ENCODE measurements at regions not wholly inside any gene's neighbourhood (a gene's known extent, or its start where the extent isn't known, plus 50 kb on each side); places are given as distances from the start of the nearest gene placed in this dataset.

- Histone ChIP-seq H2BK15ac (ENCODE audit: low read length) (no peak overlapping the region), H2BK12ac (ENCODE audit: low read length) (peak overlapping the region; percentile 77), H4K8ac (ENCODE audit: low read depth, low read length) (no peak overlapping the region), H3K27me3 (ENCODE audit: control insufficient read depth in 3 of 3, insufficient read depth in 3 of 3, low read depth in 1 of 3, low read length in 3 of 3) (no peaks in the 10 kb centered on the region), H2AK5ac (ENCODE audit: low read depth, low read length) (no peak overlapping the region), H3K4me2 (ENCODE audit: insufficient read depth, low read length, poor library complexity, severe bottlenecking) (no peak overlapping the region), H3K27ac (replicated peaks; ENCODE audit: low read length) (no peak overlapping the region), H2BK5ac (ENCODE audit: low read length) (no peak overlapping the region), H2AFZ (ENCODE audit: low read length) (peak overlapping the region; percentile 57), H2BK120ac (ENCODE audit: low read depth, low read length) (no peak overlapping the region), H3K14ac (ENCODE audit: low read length) (no peak overlapping the region), H3K9me3 (replicated peaks in 1 of 2; ENCODE audit: control insufficient read depth in 2 of 2, insufficient read depth in 1 of 2, low read depth in 1 of 2, low read length in 2 of 2) (no peaks in the 10 kb centered on the region), H3K4me1 (ENCODE audit: control insufficient read depth in 2 of 2, insufficient read depth in 1 of 2, low read depth in 1 of 2, low read length in 2 of 2) (peaks cover 10 to 22% of the 10 kb centered on the region in 2 donors), H4K91ac (ENCODE audit: low read depth, low read length, poor library complexity) (no peak overlapping the region), H3K4ac (ENCODE audit: low read length) (no peak overlapping the region), H3K9ac (ENCODE audit: low read depth, low read length, poor library complexity) (no peak overlapping the region), H3K79me1 (ENCODE audit: low read depth, low read length) (no peaks in the 10 kb centered on the region), H3K18ac (ENCODE audit: low read length) (peak overlapping the region; percentile 9), H3K23ac (ENCODE audit: low read depth, low read length, poor library complexity) (no peak overlapping the region), H3K4me3 (ENCODE audit: low read length in 2 of 2) (no peak overlapping the region), H3K36me3 (replicated peaks in 1 of 2; ENCODE audit: control insufficient read depth in 2 of 2, insufficient read depth in 2 of 2, low read length in 2 of 2) (no peaks in the 10 kb centered on the region)
- no peak for DNase-seq (ENCODE audit: low spot score)
- WGBS, 2 donors (ENCODE audit: extremely low coverage in 2 of 2, insufficient read length in 2 of 2, insufficient replicate concordance in 1 of 2): no CpG with 5 or more reads among the region's 14 CpGs
These were observed 175.4 kb downstream of the SEC14L1 start for GRCh38 chr17:77316191-77316641.

DNA sequence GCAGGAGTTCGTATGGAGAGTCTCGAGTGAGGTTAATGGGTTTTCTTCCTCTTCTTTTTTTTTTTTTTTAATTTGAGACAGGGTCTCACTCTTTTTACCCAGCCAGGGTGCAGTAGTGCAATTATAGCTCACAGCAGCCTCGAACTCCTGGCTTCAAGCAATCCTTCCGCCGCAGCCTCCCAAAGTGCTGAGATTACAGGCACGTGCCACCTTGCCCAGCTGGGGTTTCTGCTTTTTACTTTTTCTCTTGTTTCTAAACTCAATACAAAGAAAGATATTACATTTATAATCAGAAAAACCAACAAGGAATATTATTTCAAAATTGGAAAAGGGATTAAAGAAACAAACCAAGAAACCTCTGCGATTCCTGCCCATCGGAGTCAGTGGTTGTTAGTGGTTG, 175.9 kb downstream of the SEC14L1 start:
- H2AK5ac ChIP-seq (ENCODE audit: low read depth, low read length): no peak overlapping the region
- H3K9ac ChIP-seq (ENCODE audit: low read depth, low read length, poor library complexity): no peak overlapping the region
- H3K9me3 ChIP-seq (replicated peaks in 1 of 2; ENCODE audit: control insufficient read depth in 2 of 2, insufficient read depth in 1 of 2, low read depth in 1 of 2, low read length in 2 of 2): no peaks in the 10 kb centered on the region
- no peaks in the 10 kb centered on the region for H3K27me3 ChIP-seq (ENCODE audit: control insufficient read depth in 3 of 3, insufficient read depth in 3 of 3, low read depth in 1 of 3, low read length in 3 of 3)
- H3K4me2 ChIP-seq (ENCODE audit: insufficient read depth, low read length, poor library complexity, severe bottlenecking): no peak overlapping the region
- H3K4me3 ChIP-seq (ENCODE audit: low read length in 2 of 2): no peak overlapping the region
- H2BK15ac ChIP-seq (ENCODE audit: low read length): no peak overlapping the region
- no peak overlapping the region for H2BK120ac ChIP-seq (ENCODE audit: low read depth, low read length)
- no peak overlapping the region for H3K27ac ChIP-seq (replicated peaks; ENCODE audit: low read length)
- H3K79me1 ChIP-seq (ENCODE audit: low read depth, low read length): peaks cover 2% of the 10 kb centered on the region
- no peak overlapping the region for H3K4ac ChIP-seq (ENCODE audit: low read length)
- no peaks in the 10 kb centered on the region for H3K36me3 ChIP-seq (replicated peaks in 1 of 2; ENCODE audit: control insufficient read depth in 2 of 2, insufficient read depth in 2 of 2, low read length in 2 of 2)
- H4K91ac ChIP-seq (ENCODE audit: low read depth, low read length, poor library complexity): no peak overlapping the region
- H3K14ac ChIP-seq (ENCODE audit: low read length): no peak overlapping the region
- no peak for DNase-seq (ENCODE audit: low spot score)
- peak overlapping the region; percentile 57 for H2AFZ ChIP-seq (ENCODE audit: low read length)
- WGBS, 2 donors (ENCODE audit: extremely low coverage in 2 of 2, insufficient read length in 2 of 2, insufficient replicate concordance in 1 of 2): no CpG with 5 or more reads among the region's 8 CpGs
- peaks cover 10 to 22% of the 10 kb centered on the region in 2 donors for H3K4me1 ChIP-seq (ENCODE audit: control insufficient read depth in 2 of 2, insufficient read depth in 1 of 2, low read depth in 1 of 2, low read length in 2 of 2)
- H3K18ac ChIP-seq (ENCODE audit: low read length): peak overlapping the region; percentile 9
- H2BK12ac ChIP-seq (ENCODE audit: low read length): no peak overlapping the region
- H3K23ac ChIP-seq (ENCODE audit: low read depth, low read length, poor library complexity): no peak overlapping the region
- H4K8ac ChIP-seq (ENCODE audit: low read depth, low read length): no peak overlapping the region
- no peak overlapping the region for H2BK5ac ChIP-seq (ENCODE audit: low read length)

DNA sequence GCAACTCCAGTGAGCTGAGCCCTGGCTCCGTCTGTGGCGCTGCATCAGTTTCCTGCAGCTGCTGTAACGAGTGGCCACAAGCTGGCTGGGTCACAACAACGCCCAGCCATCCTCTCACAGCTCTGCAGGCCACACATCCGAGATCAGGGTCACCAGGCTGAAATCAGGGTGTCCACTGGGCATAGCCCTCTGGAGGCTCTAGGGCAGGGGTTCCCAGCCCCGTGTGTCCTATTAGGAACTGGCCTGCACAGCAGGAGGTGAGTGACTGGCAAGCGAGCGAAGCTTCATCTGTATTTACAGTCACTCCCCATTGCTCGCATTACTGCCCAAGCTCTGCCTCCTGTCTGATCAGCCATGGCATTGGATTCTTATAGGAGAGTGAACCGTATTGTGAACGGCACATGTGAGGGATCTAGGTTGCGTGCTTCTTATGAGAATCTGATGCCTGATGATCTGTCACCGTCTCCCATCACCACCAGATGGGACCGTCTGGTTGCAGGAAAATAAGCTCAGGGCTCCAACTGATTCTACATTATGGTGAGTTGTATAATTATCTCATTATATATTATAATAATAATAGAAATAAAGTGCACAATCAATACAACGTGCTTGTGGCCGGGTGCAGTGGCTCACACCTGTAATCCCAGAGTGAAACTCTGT, 176.5 kb downstream of the SEC14L1 start:
- Histone ChIP-seq H3K23ac (ENCODE audit: low read depth, low read length, poor library complexity) (peak overlapping the region; percentile 52), H4K8ac (ENCODE audit: low read depth, low read length) (no peak overlapping the region), H2AK5ac (ENCODE audit: low read depth, low read length) (no peak overlapping the region), H2AFZ (ENCODE audit: low read length) (no peak overlapping the region), H2BK12ac (ENCODE audit: low read length) (peak overlapping the region; percentile 46), H3K18ac (ENCODE audit: low read length) (peak overlapping the region; percentile 44), H3K27ac (replicated peaks; ENCODE audit: low read length) (no peak overlapping the region), H4K91ac (ENCODE audit: low read depth, low read length, poor library complexity) (no peak overlapping the region), H3K4me2 (ENCODE audit: insufficient read depth, low read length, poor library complexity, severe bottlenecking) (no peak overlapping the region), H3K36me3 (replicated peaks in 1 of 2; ENCODE audit: control insufficient read depth in 2 of 2, insufficient read depth in 2 of 2, low read length in 2 of 2) (no peaks in the 10 kb centered on the region), H3K14ac (ENCODE audit: low read length) (peak overlapping the region; percentile 57), H3K4ac (ENCODE audit: low read length) (no peak overlapping the region), H3K27me3 (ENCODE audit: control insufficient read depth in 3 of 3, insufficient read depth in 3 of 3, low read depth in 1 of 3, low read length in 3 of 3) (no peaks in the 10 kb centered on the region), H3K9me3 (replicated peaks in 1 of 2; ENCODE audit: control insufficient read depth in 2 of 2, insufficient read depth in 1 of 2, low read depth in 1 of 2, low read length in 2 of 2) (no peaks in the 10 kb centered on the region), H2BK5ac (ENCODE audit: low read length) (no peak overlapping the region), H3K9ac (ENCODE audit: low read depth, low read length, poor library complexity) (no peak overlapping the region), H3K4me1 (ENCODE audit: control insufficient read depth in 2 of 2, insufficient read depth in 1 of 2, low read depth in 1 of 2, low read length in 2 of 2) (peaks cover 10 to 23% of the 10 kb centered on the region in 2 donors), H3K4me3 (ENCODE audit: low read length in 2 of 2) (no peak overlapping the region), H3K79me1 (ENCODE audit: low read depth, low read length) (peaks cover 2% of the 10 kb centered on the region), H2BK15ac (ENCODE audit: low read length) (no peak overlapping the region), H2BK120ac (ENCODE audit: low read depth, low read length) (no peak overlapping the region)
- no CpG with 5 or more reads among the region's 16 CpGs for WGBS, 2 donors (ENCODE audit: extremely low coverage in 2 of 2, insufficient read length in 2 of 2, insufficient replicate concordance in 1 of 2)
- DNase-seq (ENCODE audit: low spot score): no peak

DNA sequence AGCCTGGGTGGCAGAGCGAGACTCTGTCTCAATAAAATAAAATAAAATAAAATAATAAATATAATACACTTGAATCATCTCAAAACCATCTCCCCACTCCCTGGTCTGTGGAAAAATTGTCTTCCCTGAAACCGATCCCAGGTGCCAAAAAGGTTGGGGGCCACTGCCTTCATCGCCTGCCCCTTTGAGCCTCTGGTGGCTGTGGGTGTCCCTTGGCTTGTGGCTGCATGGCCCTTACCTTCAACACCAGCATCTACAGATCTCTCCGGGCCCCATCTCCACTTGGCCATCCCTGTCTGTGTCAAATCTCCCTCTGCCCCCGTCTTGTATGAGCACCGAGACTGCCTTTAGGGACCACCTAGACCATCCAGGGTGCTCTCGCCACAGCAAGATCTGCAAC, 177.3 kb downstream of the SEC14L1 start:
- no peaks in the 10 kb centered on the region for H3K36me3 ChIP-seq (replicated peaks in 1 of 2; ENCODE audit: control insufficient read depth in 2 of 2, insufficient read depth in 2 of 2, low read length in 2 of 2)
- no peak overlapping the region for H3K9ac ChIP-seq (ENCODE audit: low read depth, low read length, poor library complexity)
- DNase-seq (ENCODE audit: low spot score): no peak
- H3K9me3 ChIP-seq (replicated peaks in 1 of 2; ENCODE audit: control insufficient read depth in 2 of 2, insufficient read depth in 1 of 2, low read depth in 1 of 2, low read length in 2 of 2): no peaks in the 10 kb centered on the region
- H3K27ac ChIP-seq (replicated peaks; ENCODE audit: low read length): no peak overlapping the region
- peak overlapping the region; percentile 68 for H3K23ac ChIP-seq (ENCODE audit: low read depth, low read length, poor library complexity)
- no peak overlapping the region for H2BK15ac ChIP-seq (ENCODE audit: low read length)
- peak overlapping the region; percentile 91 for H2AK5ac ChIP-seq (ENCODE audit: low read depth, low read length)
- peaks cover 17 to 28% of the 10 kb centered on the region in 2 donors for H3K4me1 ChIP-seq (ENCODE audit: control insufficient read depth in 2 of 2, insufficient read depth in 1 of 2, low read depth in 1 of 2, low read length in 2 of 2)
- H3K4me3 ChIP-seq (ENCODE audit: low read length in 2 of 2): no peak overlapping the region
- WGBS, 2 donors (ENCODE audit: extremely low coverage in 2 of 2, insufficient read length in 2 of 2, insufficient replicate concordance in 1 of 2): no CpG with 5 or more reads among the region's 7 CpGs
- peak overlapping the region; percentile 42 for H2BK120ac ChIP-seq (ENCODE audit: low read depth, low read length)
- peaks cover 2% of the 10 kb centered on the region for H3K79me1 ChIP-seq (ENCODE audit: low read depth, low read length)
- H4K8ac ChIP-seq (ENCODE audit: low read depth, low read length): no peak overlapping the region
- H3K4me2 ChIP-seq (ENCODE audit: insufficient read depth, low read length, poor library complexity, severe bottlenecking): no peak overlapping the region
- H3K18ac ChIP-seq (ENCODE audit: low read length): peak overlapping the region; percentile 70
- no peak overlapping the region for H2BK12ac ChIP-seq (ENCODE audit: low read length)
- H2AFZ ChIP-seq (ENCODE audit: low read length): no peak overlapping the region
- H3K14ac ChIP-seq (ENCODE audit: low read length): no peak overlapping the region
- H2BK5ac ChIP-seq (ENCODE audit: low read length): peak overlapping the region; percentile 39
- H3K27me3 ChIP-seq (ENCODE audit: control insufficient read depth in 3 of 3, insufficient read depth in 3 of 3, low read depth in 1 of 3, low read length in 3 of 3): no peaks in the 10 kb centered on the region
- H3K4ac ChIP-seq (ENCODE audit: low read length): peak overlapping the region; percentile 79
- H4K91ac ChIP-seq (ENCODE audit: low read depth, low read length, poor library complexity): no peak overlapping the region
